ENCODE measurements at regions not wholly inside any gene's neighbourhood (a gene's known extent, or its start where the extent isn't known, plus 50 kb on each side); places are given as distances from the start of the nearest gene placed in this dataset.

DNA sequence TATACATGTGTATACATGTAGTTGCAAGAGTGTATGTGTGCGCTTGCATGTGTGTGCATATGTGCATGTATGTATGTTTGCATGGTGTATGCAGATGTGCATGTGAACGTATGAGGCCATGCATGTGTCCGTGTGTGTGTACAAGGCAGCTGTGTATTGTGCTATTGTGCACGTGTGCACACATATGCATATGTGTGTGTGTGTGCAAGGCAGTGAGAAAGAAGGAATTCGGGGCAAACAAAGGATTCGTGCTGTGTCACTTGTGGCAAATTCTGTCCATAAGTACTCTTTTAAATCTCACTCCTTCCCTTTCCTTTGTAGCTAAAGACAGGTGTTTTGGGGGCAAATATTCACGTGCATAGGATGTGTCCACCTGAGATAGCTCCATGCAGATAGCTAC, 227.1 kb downstream of the VRK1 start:
- DNase-seq (ENCODE audit: low read depth), result no peak
- no peak overlapping the region for H3K4me3 ChIP-seq (ENCODE audit: low read length)
- TF ChIP-seq, protein P1, sequence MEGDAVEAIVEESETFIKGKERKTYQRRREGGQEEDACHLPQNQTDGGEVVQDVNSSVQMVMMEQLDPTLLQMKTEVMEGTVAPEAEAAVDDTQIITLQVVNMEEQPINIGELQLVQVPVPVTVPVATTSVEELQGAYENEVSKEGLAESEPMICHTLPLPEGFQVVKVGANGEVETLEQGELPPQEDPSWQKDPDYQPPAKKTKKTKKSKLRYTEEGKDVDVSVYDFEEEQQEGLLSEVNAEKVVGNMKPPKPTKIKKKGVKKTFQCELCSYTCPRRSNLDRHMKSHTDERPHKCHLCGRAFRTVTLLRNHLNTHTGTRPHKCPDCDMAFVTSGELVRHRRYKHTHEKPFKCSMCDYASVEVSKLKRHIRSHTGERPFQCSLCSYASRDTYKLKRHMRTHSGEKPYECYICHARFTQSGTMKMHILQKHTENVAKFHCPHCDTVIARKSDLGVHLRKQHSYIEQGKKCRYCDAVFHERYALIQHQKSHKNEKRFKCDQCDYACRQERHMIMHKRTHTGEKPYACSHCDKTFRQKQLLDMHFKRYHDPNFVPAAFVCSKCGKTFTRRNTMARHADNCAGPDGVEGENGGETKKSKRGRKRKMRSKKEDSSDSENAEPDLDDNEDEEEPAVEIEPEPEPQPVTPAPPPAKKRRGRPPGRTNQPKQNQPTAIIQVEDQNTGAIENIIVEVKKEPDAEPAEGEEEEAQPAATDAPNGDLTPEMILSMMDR (conservative IDR thresholded peaks at IDR 0.05; ENCODE audit: low read depth, low read length), result no peak

DNA sequence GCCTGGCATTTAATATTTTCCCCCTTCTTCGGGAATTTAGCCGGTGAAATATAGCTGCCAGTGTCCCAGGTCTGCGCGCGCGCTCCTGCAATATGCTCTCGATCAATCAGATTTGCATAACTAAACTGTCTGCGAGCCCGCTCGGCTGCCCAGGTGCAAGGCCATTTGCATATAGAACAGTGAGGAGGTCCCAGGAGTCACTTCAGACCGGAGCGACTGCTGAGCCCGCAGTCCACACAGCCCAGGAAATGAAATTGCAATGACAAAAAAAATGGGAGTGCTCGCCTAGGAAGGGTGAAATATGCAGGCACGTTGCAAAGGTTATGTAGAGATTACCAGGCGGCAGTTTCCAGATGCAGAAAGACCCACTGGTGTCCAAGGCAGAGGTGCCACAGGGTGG, 228.5 kb downstream of the VRK1 start:
- TF ChIP-seq, protein P1 (conservative IDR thresholded peaks at IDR 0.05; ENCODE audit: low read depth, low read length), result no peak
- no peak for DNase-seq (ENCODE audit: low read depth)
- H3K4me3 ChIP-seq (ENCODE audit: low read length), result no peak overlapping the region

DNA sequence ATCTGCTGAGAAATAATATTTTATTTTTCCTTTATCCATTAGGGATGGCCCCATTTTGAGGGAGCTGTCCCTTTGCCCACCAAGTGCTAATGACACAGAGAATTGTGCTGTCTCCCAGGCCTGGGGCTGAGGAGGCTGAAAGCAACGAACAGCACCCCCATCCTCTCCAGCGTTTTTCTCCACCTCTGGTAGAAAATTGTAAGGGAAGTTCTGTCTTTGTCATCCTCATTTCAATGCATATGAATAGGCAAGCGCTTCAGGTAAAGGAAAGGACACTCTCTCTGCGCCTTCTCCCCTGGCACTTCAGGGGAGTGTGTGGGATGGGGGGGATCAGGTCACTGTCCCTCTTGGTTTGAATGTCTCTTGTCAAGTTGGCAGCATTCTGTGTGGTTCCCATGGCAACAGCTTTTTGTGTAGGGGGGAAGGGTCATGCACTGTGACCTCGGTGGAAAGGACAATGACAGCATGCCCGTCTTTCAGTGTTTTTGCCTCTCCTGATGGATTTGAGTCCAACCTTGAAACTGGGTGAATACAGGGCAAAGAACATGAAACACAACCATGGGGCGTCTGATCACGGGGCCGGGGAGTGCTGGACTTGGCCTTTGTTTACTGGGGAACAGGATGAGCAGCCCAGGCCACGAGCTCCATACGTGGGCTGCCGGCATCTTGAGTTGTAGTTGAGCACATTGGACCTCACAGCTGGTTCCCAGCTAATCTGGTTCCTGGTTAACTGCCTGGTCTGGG, 230.2 kb downstream of the VRK1 start:
- no peak for DNase-seq (ENCODE audit: low read depth)
- TF ChIP-seq, protein P1 (conservative IDR thresholded peaks at IDR 0.05; ENCODE audit: low read depth, low read length), result no peak

DNA sequence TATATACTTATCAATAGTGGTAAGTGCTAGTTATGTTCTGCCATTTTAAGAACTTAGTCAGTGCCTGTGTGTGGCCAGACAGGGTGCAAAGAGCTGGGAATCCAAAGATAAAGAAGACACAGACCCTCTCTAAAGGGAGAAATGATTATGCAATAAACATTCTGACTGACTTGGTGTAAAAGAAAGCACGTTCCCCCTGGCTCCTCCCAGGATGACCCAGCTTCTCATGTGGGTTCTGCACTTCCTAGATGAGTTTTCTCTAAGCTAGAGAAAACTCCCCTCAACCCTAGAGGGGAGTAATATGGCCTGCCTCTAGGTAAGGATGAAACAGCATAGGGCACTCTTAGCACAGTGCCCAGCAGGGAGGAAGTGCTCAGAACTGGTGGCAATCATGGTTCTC, 231.2 kb downstream of the VRK1 start:
- H3K4me3 ChIP-seq (ENCODE audit: low read length), result no peak overlapping the region
- DNase-seq (ENCODE audit: low read depth), result no peak
- TF ChIP-seq, protein P1 (conservative IDR thresholded peaks at IDR 0.05; ENCODE audit: low read depth, low read length), result no peak

More for the DNA sequence above, 230.2 kb downstream of the VRK1 start:
- no peak overlapping the region for H3K4me3 ChIP-seq (ENCODE audit: low read length)

DNA sequence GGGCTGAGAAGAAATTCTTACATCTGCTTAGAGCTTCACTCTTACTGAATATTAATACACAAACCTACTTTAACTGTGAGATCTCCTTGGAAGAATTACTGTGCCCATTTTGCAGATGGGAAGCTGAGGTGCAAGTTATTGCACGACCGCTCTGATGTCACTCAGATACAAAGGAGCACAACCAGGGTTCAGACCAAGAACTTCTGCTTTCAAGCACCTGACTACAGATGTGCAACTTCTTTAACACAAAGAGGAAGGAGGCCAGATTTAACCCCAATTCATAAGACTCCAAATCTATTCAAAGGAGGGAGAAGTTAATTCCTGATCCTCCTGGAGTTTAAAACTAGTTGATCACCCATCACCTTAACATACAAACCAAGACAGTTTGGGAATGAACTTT, 232.6 kb downstream of the VRK1 start:
- TF ChIP-seq, protein P1 (conservative IDR thresholded peaks at IDR 0.05; ENCODE audit: low read depth, low read length), result no peak
- H3K4me3 ChIP-seq (ENCODE audit: low read length), result no peak overlapping the region
- DNase-seq (ENCODE audit: low read depth), result no peak

DNA sequence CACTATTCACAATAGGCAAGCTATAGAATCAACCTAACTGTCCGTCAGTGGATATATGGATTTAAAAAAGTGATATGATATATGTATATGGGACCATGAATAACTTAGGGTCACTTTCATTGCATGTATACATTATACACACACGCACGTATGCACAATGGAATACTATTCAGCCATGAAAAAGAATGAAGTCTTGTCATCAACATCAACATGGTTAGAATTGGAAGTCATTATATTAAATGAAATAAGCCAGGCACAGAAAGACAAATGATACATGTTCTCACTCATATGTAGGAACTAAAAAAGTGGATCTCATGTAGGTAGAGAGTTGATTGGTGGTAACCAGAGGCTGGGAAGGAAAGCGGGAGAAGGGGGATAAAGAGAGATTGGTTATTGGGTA, 234.3 kb downstream of the VRK1 start:
- TF ChIP-seq, protein P1 (conservative IDR thresholded peaks at IDR 0.05; ENCODE audit: low read depth, low read length), result no peak
- H3K4me3 ChIP-seq (ENCODE audit: low read length), result no peak overlapping the region
- no peak for DNase-seq (ENCODE audit: low read depth)

DNA sequence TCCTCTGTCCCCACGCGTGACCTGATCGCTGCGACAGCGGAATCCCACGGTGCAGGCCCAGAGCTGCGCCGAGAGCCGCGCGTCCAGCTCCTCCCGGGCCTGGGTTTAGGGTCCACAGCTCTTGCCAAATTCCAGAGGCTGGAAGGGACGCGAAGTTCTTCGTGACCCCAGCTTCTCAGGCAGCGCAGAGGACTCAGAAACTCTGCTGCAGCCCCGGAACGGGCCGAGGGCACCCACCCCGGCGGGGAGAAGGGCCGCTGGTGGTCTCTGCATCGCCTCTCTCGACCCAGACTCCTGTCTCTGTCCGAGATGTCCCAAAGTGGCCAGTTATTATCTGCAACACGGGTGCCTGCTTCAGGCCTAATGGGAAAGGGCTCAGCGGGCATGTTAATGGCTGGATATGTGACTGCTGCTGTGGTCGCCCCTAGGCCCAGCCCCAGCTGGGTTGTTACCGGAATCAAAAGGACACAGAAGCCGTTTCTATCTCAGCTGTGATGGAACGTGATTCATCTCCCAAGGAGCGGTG, 236.4 kb downstream of the VRK1 start:
- H3K4me3 ChIP-seq (ENCODE audit: low read length), result no peak overlapping the region
- TF ChIP-seq, protein P1 (conservative IDR thresholded peaks at IDR 0.05; ENCODE audit: low read depth, low read length), result no peak
- DNase-seq (ENCODE audit: low read depth), result no peak

Data from retinal pigment epithelial cell (primary cell).